A673 (cell line): ENCODE measurements at regions not wholly inside any gene's neighbourhood (a gene's known extent, or its start where the extent isn't known, plus 50 kb on each side); places are given as distances from the start of the nearest gene placed in this dataset.

Source experiments
- BruUV-seq: library from RNA; stranded (reverse); fragments of 400-500 nt; replicated peaks from 2 replicates; lab custom pipeline; 2021; lab: Mats Ljungman, UMichigan
- CTCF ChIA-PET: fragments of 300-600 bp; sonication (Branson Sonifier 250); formaldehyde crosslinking; loops from one replicate; lab custom pipeline; 2022; ENCODE audit warnings: antibody characterized with exemption; lab: Charles Lee
- POLR2A ChIA-PET: fragments of 300-600 bp; sonication (Branson Sonifier 250); formaldehyde crosslinking; loops from one replicate; lab custom pipeline; 2022; ENCODE audit warnings: antibody characterized with exemption; ENCODE audit not compliant: low non-redundant PET; lab: Charles Lee
- DNase-seq: peaks from one replicate; pipeline ENCODE4 v3.0.0-alpha.2; 2015; ENCODE audit warnings: low spot score
- H3K27ac ChIP-seq: fragments of 200-600 bp; sonication (generic); 2 replicates; pipeline ENCODE4 v1.5.1; 2016; ENCODE audit warnings: mixed run types, low read depth, mild to moderate bottlenecking, mixed read lengths, antibody characterized with exemption, low read length; ENCODE audit not compliant: poor library complexity, severe bottlenecking
- H3K27me3 ChIP-seq: fragments of 200-600 bp; sonication (generic); replicated peaks from 2 replicates; pipeline ENCODE4 v1.6.1; 2017; ENCODE audit warnings: mixed run types, low read depth, mild to moderate bottlenecking, mixed read lengths, antibody characterized with exemption, low read length; ENCODE audit not compliant: insufficient read depth, poor library complexity
- H3K36me3 ChIP-seq: fragments of 200-600 bp; sonication (generic); 2 replicates; pipeline ENCODE4 v1.6.1; 2016; ENCODE audit warnings: mixed run types, mild to moderate bottlenecking, mixed read lengths, antibody characterized with exemption, low read length; ENCODE audit not compliant: insufficient read depth, poor library complexity, severe bottlenecking
- H3K4me1 ChIP-seq: fragments of 200-600 bp; sonication (generic); 2 replicates; pipeline ENCODE4 v1.6.1; 2017; ENCODE audit warnings: mixed run types, mild to moderate bottlenecking, mixed read lengths, antibody characterized with exemption, low read length; ENCODE audit not compliant: insufficient read depth, poor library complexity, severe bottlenecking
- H3K4me3 ChIP-seq: fragments of 200-600 bp; sonication (generic); 2 replicates; pipeline ENCODE4 v1.5.1; 2016; ENCODE audit warnings: low read depth, mixed run types, mild to moderate bottlenecking, mixed read lengths, low read length; ENCODE audit not compliant: poor library complexity, severe bottlenecking
- H3K9me3 ChIP-seq: fragments of 200-600 bp; sonication (generic); 2 replicates; pipeline ENCODE4 v1.6.1; 2016; ENCODE audit warnings: mixed run types, low read depth, mild to moderate bottlenecking, mixed read lengths, antibody characterized with exemption, low read length; ENCODE audit not compliant: poor library complexity, severe bottlenecking
- CTCF ChIP-seq: fragments of 300-800, 200-600 bp; sonication (generic); conservative IDR thresholded peaks from 2 replicates; pipeline ENCODE4 v1.5.1; 2017; ENCODE audit warnings: low read depth, mild to moderate bottlenecking, antibody characterized with exemption, low read length, moderate library complexity, mixed read lengths
- EZH2 ChIP-seq: fragments of 200-600 bp; sonication (generic); IDR thresholded peaks from 2 replicates; pipeline ENCODE4 v1.6.1; 2017; ENCODE audit warnings: borderline replicate concordance, low read depth, mild to moderate bottlenecking, mixed read lengths, antibody characterized with exemption, low read length; ENCODE audit not compliant: poor library complexity, severe bottlenecking
- intact Hi-C: fragments of 100-400 bp; cut with micrococcal nuclease; formaldehyde crosslinking; loops from one replicate; pipeline ENCODE4 v1.10.0; 2022; ENCODE audit not compliant: unreplicated experiment

GRCh38 chr5:165400086-165400485, 1894.7 kb downstream of the MAT2B start:
- Histone ChIP-seq H3K27me3 (no peaks in the 10 kb centered on the region), H3K9me3 (no peaks in the 10 kb centered on the region), H3K4me1 (no peaks in the 10 kb centered on the region), H3K27ac (no peak overlapping the region), H3K4me3 (no peak overlapping the region), H3K36me3 (no peaks in the 10 kb centered on the region)
- DNase-seq = no peak
- TF ChIP-seq EZH2 (no peak), CTCF (no peak)
- intact Hi-C loops = no loop called here
- ChIA-PET CTCF (no interaction called here), POLR2A (no interaction called here)
- BruUV-seq = no TSS peak

DNA sequence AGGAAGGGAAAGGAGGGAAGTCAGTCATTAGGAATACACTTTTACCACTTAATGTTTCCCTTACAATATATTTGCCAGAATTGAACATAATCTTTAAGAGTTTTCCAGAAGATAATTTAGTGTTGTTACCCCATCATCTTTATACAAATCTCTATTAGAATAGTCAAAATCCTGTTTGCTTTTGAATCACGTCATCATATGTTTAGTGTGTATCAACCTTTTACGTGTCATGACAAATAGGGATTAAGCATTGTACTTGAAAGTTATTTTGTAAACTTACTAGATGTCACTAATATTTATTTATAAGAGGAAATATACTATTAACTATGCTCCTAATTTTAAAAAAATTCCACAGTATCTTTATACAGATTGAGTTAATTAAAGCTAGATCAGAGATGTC, 1899.5 kb downstream of the MAT2B start:
- no peaks in the 10 kb centered on the region for H3K27me3 ChIP-seq
- DNase-seq = no peak
- H3K36me3 ChIP-seq = no peaks in the 10 kb centered on the region
- no peaks in the 10 kb centered on the region for H3K4me1 ChIP-seq
- no peak for TF ChIP-seq CTCF
- no peak for TF ChIP-seq EZH2
- no peaks in the 10 kb centered on the region for H3K9me3 ChIP-seq
- H3K27ac ChIP-seq = no peak overlapping the region
- intact Hi-C loops = no loop called here
- no TSS peak for BruUV-seq
- ChIA-PET POLR2A (no interaction called here), CTCF (no interaction called here)
- no peak overlapping the region for H3K4me3 ChIP-seq

DNA sequence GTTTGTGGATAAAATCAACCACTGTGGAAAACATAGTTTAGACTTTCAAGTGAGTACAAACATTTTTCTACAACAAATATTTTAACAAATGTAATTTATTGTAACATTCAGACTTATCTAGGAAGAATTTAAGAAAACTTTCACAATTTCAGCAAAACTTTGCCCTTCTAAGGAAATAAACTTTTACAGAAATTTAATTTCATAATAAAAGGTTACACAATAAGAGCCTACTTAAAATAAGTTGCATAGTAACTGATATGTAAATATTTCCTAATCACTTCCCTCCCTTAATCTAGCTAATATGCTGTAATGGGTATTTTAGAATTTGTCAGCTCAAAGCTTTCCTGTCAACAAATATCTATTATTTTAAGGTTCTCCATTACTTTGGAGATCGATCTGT, 1899.9 kb downstream of the MAT2B start:
- CTCF ChIA-PET = no interaction called here
- Histone ChIP-seq H3K36me3 (no peaks in the 10 kb centered on the region), H3K9me3 (no peaks in the 10 kb centered on the region), H3K4me1 (no peaks in the 10 kb centered on the region), H3K27me3 (no peaks in the 10 kb centered on the region), H3K4me3 (no peak overlapping the region), H3K27ac (no peak overlapping the region)
- POLR2A ChIA-PET = no interaction called here
- DNase-seq = no peak
- no TSS peak for BruUV-seq
- intact Hi-C loops = no loop called here
- TF ChIP-seq EZH2 (no peak), CTCF (no peak)
